Breast epithelium (tissue), 3 donors: ENCODE measurements at regions not wholly inside any gene's neighbourhood (a gene's known extent, or its start where the extent isn't known, plus 50 kb on each side); places are given as distances from the start of the nearest gene placed in this dataset.

Experiments
- CTCF ChIP-seq, 3 donors: fragments of 450-650 bp; IDR thresholded peaks; one replicate each; pipeline ENCODE4 v1.5.1; 2016 to 2017; ENCODE audit warnings: antibody characterized with exemption in 3 of 3, mild to moderate bottlenecking in 3 of 3, moderate library complexity in 3 of 3
- POLR2A ChIP-seq: fragments of 450-650 bp; IDR thresholded peaks from one replicate; pipeline ENCODE4 v1.6.1; 2016; ENCODE audit warnings: antibody characterized with exemption, mild to moderate bottlenecking, moderate library complexity
- POLR2AphosphoS5 ChIP-seq, 3 donors: sonication (generic); formaldehyde crosslinking; IDR thresholded peaks; one replicate each; pipeline ENCODE4 v1.6.1; 2017; ENCODE audit warnings: antibody characterized with exemption in 3 of 3

DNA sequence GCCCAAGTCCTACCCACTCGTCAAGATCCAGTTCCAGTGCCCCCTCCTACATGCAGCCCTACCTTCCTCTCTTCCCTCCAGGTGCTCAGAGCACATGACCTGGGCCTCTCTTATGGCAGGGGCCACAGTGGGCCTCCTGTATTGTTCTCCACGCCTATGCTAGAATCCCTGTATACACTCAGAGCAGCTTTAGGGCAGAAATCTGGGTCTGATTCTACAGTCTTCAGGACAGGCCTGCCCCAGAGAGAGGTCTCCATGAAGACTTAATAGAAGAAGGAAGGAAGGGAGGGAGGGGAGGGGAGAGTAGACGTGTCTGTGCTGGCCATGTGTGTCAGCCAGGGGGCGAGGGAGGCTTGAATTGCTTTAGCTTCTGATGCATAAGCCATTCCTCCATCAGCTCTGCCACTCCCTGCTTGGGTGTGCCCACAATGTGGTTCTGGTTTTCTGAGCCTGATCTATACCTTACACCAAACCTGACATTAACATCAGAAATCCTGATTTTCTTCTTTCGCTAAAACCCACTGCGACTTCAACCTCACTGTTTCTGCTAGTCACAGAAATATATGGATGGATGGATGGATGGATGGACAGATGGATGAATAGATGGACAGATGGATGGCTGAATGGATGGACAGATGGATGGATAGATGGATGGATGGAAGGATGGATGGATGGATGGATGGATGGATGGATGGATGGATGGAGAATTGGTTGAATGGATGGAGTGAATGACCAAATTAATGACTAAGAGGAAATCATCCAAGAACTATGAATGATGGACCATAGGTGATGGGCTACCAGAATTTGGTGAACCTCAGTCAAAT is 56.6 kb upstream of the PRDM11 start:
- TF ChIP-seq POLR2A = no peak
- no peak for TF ChIP-seq CTCF (IDR thresholded peaks at IDR 0.05)
- TF ChIP-seq POLR2AphosphoS5 (IDR thresholded peaks at IDR 0.05) = no peak
